Vagina (tissue), 2 donors: ENCODE measurements at regions not wholly inside any gene's neighbourhood (a gene's known extent, or its start where the extent isn't known, plus 50 kb on each side); places are given as distances from the start of the nearest gene placed in this dataset.

Experiments used
- CTCF ChIP-seq, 3 experiments: fragments of 450-650 bp in 2 of 3; fragments of 200-600 bp in 1 of 3; sonication (generic) in 1 of 3; IDR thresholded peaks; one replicate each; pipeline ENCODE4 v1.5.1; 2017 to 2019; ENCODE audit warnings: antibody characterized with exemption in 3 of 3, mild to moderate bottlenecking in 2 of 3, moderate library complexity in 2 of 3
- POLR2A ChIP-seq, 2 donors: fragments of 450-650 bp; IDR thresholded peaks; one replicate each; pipeline ENCODE4 v1.6.1; 2017; ENCODE audit warnings: antibody characterized with exemption in 2 of 2, mild to moderate bottlenecking in 2 of 2, moderate library complexity in 2 of 2

GRCh38 chr4:66591968-66592367 lies 921.7 kb upstream of the EPHA5 start:
- TF ChIP-seq POLR2A (IDR thresholded peaks at IDR 0.05) = no peak
- TF ChIP-seq CTCF (IDR thresholded peaks at IDR 0.05) = no peak
